ENCODE measurements at regions not wholly inside any gene's neighbourhood (a gene's known extent, or its start where the extent isn't known, plus 50 kb on each side); places are given as distances from the start of the nearest gene placed in this dataset.

- Histone ChIP-seq H3K9me1 (ENCODE audit: control insufficient read depth, insufficient read depth, low read length) (no peaks in the 10 kb centered on the region), H3K27me3 (ENCODE audit: control insufficient read depth in 2 of 2, insufficient read depth in 2 of 2, low read length in 2 of 2) (no peaks in the 10 kb centered on the region), H3K79me2 (ENCODE audit: control insufficient read depth, insufficient read depth, low read length) (no peaks in the 10 kb centered on the region), H3K36me3 (ENCODE audit: control insufficient read depth, insufficient read depth, low read length) (no peaks in the 10 kb centered on the region), H2AFZ (ENCODE audit: low read depth, low read length) (no peak overlapping the region), H3K9ac (ENCODE audit: insufficient read depth in 1 of 2, low read depth in 2 of 2, low read length in 2 of 2) (no peak overlapping the region), H3K27ac (ENCODE audit: extremely low read depth, low read depth, low read length) (no peak overlapping the region), H3K4me1 (replicated peaks in 1 of 2; ENCODE audit: control insufficient read depth in 2 of 2, insufficient read depth in 2 of 2, low read length in 2 of 2) (no peaks in the 10 kb centered on the region), H4K20me1 (replicated peaks; ENCODE audit: control insufficient read depth, insufficient read depth, low read length) (no peaks in the 10 kb centered on the region), H3K4me3 (no peak overlapping the region), H3K9me3 (replicated peaks; ENCODE audit: control insufficient read depth, insufficient read depth, low read depth, low read length) (no peaks in the 10 kb centered on the region), H3K4me2 (ENCODE audit: insufficient read depth, low read length) (no peak overlapping the region)
- intact Hi-C loops (cut with micrococcal nuclease) (no loop called here), in situ Hi-C loops (cut with MboI) (no loop called here)
- ChIA-PET CTCF (ENCODE audit: low intra/inter-chr PET ratio) (no interaction called here), POLR2A (no interaction called here)
- DNase-seq (ENCODE audit: extremely low read depth in 1 of 4, low spot score in 3 of 4) (no peak), ATAC-seq (no peak), FAIRE-seq (no peak)
- WGBS (ENCODE audit: insufficient coverage, low coverage, missing lambda C conversion rate): 33% methylated on average over 1 of the region's 3 CpGs
- BruUV-seq (replicated peaks): no TSS peak
- TF ChIP-seq TCF7 (IDR thresholded peaks at IDR 0.05; ENCODE audit: borderline replicate concordance): no peak
- no peak for TF ChIP-seq ZNF668 (CRISPR knock-in tag; IDR thresholded peaks at IDR 0.05)
- TF ChIP-seq TEAD4 (IDR thresholded peaks at IDR 0.05; ENCODE audit: low read length): no peak
- no peak for TF ChIP-seq TEAD4 (CRISPR knock-in tag; IDR thresholded peaks at IDR 0.05; ENCODE audit: borderline replicate concordance)
- TF ChIP-seq CHD2 (IDR thresholded peaks at IDR 0.05; ENCODE audit: low read depth, low read length): no peak
- no peak for TF ChIP-seq DDX20 (tag; IDR thresholded peaks at IDR 0.05; ENCODE audit: low read depth)
- TF ChIP-seq ZNF174 (CRISPR knock-in tag; IDR thresholded peaks at IDR 0.05): no peak
Observed at GRCh38 chr3:110686701-110687100, 384.9 kb upstream of the NECTIN3 start.

GRCh38 chr3:110687138-110687537, 384.5 kb upstream of the NECTIN3 start:
- CTCF ChIA-PET (ENCODE audit: low intra/inter-chr PET ratio): no interaction called here
- no peak for ATAC-seq
- FAIRE-seq: no peak

More at GRCh38 chr3:110687138-110687537, 384.5 kb upstream of the NECTIN3 start:
- no peak overlapping the region for H2AFZ ChIP-seq (ENCODE audit: low read depth, low read length)
- no peak overlapping the region for H3K27ac ChIP-seq (ENCODE audit: extremely low read depth, low read depth, low read length)
- H3K9ac ChIP-seq (ENCODE audit: insufficient read depth in 1 of 2, low read depth in 2 of 2, low read length in 2 of 2): no peak overlapping the region
- in situ Hi-C loops (cut with MboI): no loop called here
- POLR2A ChIA-PET: no interaction called here
- no peak for DNase-seq (ENCODE audit: extremely low read depth in 1 of 4, low spot score in 3 of 4)
- H4K20me1 ChIP-seq (replicated peaks; ENCODE audit: control insufficient read depth, insufficient read depth, low read length): no peaks in the 10 kb centered on the region
- BruUV-seq (replicated peaks): no TSS peak
- intact Hi-C loops (cut with micrococcal nuclease): no loop called here
- no peaks in the 10 kb centered on the region for H3K36me3 ChIP-seq (ENCODE audit: control insufficient read depth, insufficient read depth, low read length)
- H3K9me1 ChIP-seq (ENCODE audit: control insufficient read depth, insufficient read depth, low read length): no peaks in the 10 kb centered on the region
- no peaks in the 10 kb centered on the region for H3K4me1 ChIP-seq (replicated peaks in 1 of 2; ENCODE audit: control insufficient read depth in 2 of 2, insufficient read depth in 2 of 2, low read length in 2 of 2)
- H3K27me3 ChIP-seq (ENCODE audit: control insufficient read depth in 2 of 2, insufficient read depth in 2 of 2, low read length in 2 of 2): no peaks in the 10 kb centered on the region
- H3K79me2 ChIP-seq (ENCODE audit: control insufficient read depth, insufficient read depth, low read length): no peaks in the 10 kb centered on the region
- no peak for TF ChIP-seq ID3 (CRISPR knock-in tag; IDR thresholded peaks at IDR 0.05)
- TF ChIP-seq ID3 (tag; IDR thresholded peaks at IDR 0.05): no peak
- TF ChIP-seq CREB3L1 (IDR thresholded peaks at IDR 0.05; ENCODE audit: borderline replicate concordance, low read depth): no peak
- no peak for TF ChIP-seq ZNF277 (CRISPR knock-in tag; IDR thresholded peaks at IDR 0.05; ENCODE audit: borderline replicate concordance)
- no peak for TF ChIP-seq CBFA2T2 (conservative IDR thresholded peaks at IDR 0.05)
- TF ChIP-seq TAF9B (IDR thresholded peaks at IDR 0.05; ENCODE audit: partially characterized antibody): no peak
- no peak overlapping the region for H3K4me3 ChIP-seq
- no peaks in the 10 kb centered on the region for H3K9me3 ChIP-seq (replicated peaks; ENCODE audit: control insufficient read depth, insufficient read depth, low read depth, low read length)
- no peak overlapping the region for H3K4me2 ChIP-seq (ENCODE audit: insufficient read depth, low read length)

Measured in K562 (cell line).